ENCODE measurements at regions not wholly inside any gene's neighbourhood (a gene's known extent, or its start where the extent isn't known, plus 50 kb on each side); places are given as distances from the start of the nearest gene placed in this dataset.

GRCh38 chr9:118609355-118610044, 759.7 kb downstream of the BRINP1 start:
- no peak for FAIRE-seq

- FAIRE-seq: no peak
These were observed 757.0 kb downstream of the BRINP1 start for GRCh38 chr9:118612201-118612600.

- no peak for FAIRE-seq
These were observed 755.2 kb downstream of the BRINP1 start for GRCh38 chr9:118613996-118614395.

DNA sequence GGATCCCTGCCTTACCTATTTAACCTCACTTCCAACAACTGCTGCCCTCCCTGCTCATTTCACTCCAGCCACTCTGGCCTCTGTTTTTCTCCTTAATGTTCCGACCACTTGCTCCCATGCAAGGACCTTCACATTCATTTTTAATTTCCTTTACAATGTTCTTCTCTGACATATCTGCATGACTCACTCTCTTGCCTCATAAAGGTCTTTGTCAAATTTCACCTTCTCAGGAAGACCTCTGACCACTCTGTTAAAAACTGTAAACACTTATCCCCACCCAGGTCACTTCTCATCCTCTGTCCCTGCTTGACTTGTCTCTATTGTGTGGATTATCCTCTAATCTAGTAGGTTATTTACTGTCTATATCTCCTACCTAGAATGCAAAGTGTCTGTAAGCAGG, 751.2 kb downstream of the BRINP1 start:
- no peak for FAIRE-seq

GRCh38 chr9:118618849-118619248, 750.4 kb downstream of the BRINP1 start:
- no peak for FAIRE-seq

DNA sequence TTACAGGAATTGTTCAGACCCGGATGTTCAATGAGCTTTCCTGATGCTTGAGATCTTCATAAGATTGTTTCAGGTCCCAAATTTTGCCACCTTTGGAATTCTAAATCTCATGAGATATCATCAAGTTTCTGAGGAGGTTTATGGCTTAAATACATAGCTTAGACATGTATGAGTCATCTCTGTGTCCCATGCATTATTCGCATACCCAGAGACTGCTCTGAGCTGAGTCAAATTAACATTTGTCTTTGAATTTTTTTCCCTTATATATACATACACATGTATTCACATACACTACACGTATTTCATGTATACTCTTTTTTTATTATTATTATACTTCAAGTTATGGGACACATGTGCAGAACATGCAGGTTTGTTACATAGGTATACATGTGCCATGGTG, 744.6 kb downstream of the BRINP1 start:
- FAIRE-seq: no peak

- FAIRE-seq: no peak
These were observed 739.2 kb downstream of the BRINP1 start for GRCh38 chr9:118630079-118630478.

DNA sequence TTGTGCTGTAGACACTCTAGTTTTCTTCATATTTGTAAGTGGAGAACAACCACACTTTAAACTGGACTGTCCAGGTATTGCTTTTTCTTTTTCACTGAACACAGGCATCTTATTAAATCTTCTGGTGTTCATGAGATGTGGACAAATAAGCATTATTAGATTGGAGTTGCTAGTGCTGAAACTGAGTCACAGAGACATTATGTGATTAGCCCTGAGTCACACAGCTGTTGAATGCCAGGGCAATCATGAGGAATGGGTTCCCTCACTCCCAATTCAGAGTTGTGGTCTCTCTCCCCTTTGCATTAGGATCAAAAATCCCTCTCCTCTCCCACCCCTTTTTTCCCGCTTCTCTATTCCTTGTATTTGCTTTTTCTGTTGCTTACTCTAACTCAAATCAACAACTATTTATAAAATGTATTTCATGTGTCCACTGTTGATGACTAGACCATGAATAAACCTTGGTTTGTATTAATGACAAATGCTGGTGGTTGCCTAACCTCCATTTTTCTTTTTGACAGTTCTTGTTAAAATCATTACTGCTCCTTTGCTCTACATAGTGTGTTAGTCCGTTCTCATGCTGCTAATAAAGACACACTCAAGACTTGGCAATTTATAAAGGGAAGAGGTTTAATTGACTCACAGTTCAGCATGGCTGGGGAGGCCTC, 738.2 kb downstream of the BRINP1 start:
- FAIRE-seq: no peak

DNA sequence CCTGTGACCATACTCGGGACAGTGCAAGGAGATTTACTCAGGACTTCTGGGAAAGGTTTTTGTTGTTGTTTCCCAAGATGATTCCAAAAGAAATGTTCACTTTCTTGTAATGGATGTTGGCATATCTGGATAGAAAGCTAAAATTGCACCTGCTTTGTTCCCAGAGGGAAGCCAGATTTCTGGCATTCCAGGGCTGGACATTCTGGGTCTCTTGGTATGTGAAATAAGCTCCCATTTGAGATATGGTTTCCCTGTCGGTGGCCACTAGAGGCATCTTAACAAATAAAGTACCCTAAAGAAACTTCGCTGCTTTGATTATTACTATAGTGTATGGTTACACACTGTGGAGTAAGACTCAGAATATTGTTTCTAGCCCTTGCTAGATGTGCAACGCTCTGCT, 737.3 kb downstream of the BRINP1 start:
- no peak for FAIRE-seq

DNA sequence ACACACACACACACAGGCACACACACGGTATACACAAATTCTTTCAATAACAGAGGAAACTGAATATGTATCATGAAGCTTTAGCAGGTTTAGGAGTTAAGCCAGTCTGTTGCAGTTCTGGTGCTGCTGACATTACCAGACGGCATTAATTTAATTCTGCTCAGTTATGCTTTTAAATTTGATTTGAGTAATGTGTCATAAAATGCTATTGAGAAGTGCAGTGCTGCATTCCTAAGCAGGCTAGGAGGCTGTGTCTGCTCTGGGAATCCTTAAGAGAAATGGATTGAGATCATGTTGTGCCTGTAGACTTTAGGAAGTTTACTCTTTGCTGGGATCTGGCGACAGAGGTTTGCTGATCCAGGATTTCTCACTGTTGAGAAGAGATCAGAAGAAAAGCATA, 733.8 kb downstream of the BRINP1 start:
- no peak for FAIRE-seq

DNA sequence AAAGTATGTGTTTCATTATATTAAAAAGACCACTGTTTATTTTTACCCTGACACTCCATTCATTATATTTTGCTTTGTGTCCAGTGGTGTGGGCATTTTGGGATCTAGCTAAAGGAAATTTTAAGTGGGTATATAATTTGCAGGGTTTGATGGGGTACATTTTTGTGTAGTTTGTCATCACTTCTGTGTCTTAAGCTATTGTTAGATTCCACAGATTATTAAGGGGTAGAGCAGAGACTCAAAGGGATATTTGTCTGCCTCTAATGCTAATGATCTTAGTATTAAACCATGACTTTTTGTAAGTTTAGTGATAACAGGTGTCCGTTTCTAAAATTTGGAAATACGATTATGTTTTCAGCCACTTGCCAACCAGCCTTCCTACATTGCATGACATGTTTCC, 731.6 kb downstream of the BRINP1 start:
- FAIRE-seq: no peak

DNA sequence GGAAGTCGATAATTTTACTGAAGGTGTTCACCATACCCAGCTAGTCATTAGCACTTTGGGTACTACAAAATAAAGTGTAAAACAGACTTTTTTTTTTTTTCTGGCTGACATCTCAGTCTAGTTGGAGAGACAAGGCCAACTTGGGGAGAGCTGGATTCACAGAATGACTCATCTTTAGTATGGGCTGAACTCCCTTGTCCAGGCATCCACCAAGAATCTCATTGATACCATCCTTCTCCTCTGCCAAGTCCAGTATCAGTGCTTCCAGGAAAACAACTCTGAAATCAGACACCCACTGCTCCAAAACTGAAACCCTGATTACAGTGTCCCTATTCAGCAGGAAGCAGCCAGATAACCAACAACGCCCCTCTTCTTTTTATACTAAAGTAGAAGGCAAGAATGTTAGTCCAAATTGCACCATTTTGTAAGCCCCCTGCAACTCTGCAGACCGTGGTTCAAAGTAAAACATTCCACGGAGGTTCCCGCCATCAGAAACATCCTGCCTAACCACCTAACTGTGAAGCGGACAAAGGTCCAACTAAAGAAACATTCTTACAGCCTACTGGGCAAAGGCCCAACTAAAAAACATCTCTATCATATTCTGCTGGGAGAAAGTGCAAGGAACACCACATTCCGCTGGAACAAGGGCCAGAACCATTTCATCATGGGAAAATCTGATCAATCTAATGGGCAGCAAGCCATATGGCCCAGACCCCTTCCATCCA, 728.2 kb downstream of the BRINP1 start:
- FAIRE-seq: no peak

GRCh38 chr9:118643118-118643517, 726.1 kb downstream of the BRINP1 start:
- FAIRE-seq: no peak

GRCh38 chr9:118644066-118644465, 725.2 kb downstream of the BRINP1 start:
- FAIRE-seq: no peak

DNA sequence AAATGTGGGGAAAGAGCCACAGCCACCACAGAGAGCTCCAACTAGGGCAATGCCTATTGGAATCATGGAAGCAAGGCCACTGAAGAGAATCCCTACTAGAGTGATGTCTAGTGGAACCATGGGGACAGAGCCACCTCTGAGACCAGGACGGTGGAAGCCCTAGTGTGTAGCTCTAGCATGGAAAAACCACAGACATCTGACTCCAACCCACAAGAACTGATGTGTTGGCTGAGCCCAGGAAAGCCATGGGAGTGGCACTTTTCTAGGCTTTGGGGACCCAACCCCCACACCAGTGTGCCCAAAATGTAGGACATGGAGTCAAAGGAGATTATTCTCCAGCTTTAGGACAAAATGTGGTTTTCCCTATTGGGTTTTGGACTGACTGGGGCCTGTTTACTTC, 721.9 kb downstream of the BRINP1 start:
- no peak for FAIRE-seq

- no peak for FAIRE-seq
These were observed 718.8 kb downstream of the BRINP1 start for GRCh38 chr9:118650417-118650816.

GRCh38 chr9:118651511-118651910, 717.7 kb downstream of the BRINP1 start:
- FAIRE-seq: no peak

GRCh38 chr9:118652258-118652657, 717.0 kb downstream of the BRINP1 start:
- no peak for FAIRE-seq

DNA sequence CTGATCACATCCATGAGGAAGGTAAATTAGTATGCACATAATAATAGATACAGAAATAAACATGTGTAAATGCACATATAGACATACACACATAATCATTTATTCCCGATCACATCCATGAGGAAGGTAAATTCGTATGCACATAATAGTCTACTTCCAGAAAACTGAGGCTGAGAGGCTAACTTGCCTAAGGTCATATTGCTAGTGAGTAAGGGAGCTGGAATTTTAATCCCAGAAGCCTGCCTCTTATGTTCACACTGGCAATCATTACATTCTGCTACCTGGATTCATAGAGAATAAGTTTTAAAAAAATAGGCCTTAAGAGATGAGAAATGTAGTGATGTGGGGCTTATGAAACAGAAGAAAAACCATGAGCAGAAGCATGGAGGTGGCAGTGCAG, 716.3 kb downstream of the BRINP1 start:
- FAIRE-seq: no peak

DNA sequence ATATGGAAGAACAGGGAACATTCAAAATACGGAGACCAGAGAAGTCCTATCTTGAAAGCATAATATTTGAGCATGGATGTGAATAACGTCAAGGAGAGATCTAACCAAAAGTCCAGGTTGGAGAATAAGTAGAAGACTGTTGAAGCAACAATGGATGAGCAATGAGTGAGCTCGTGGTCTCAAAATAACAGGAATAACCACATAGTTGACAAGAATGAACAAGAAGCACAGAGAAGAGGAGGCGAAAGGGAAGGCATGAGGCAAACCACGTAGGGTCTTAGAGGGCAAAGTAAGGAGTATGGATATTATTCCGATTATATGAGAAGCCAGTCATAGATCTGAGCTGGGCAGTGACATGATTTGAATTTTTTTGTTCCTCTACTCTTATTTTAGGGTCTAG, 710.2 kb downstream of the BRINP1 start:
- FAIRE-seq: no peak

DNA sequence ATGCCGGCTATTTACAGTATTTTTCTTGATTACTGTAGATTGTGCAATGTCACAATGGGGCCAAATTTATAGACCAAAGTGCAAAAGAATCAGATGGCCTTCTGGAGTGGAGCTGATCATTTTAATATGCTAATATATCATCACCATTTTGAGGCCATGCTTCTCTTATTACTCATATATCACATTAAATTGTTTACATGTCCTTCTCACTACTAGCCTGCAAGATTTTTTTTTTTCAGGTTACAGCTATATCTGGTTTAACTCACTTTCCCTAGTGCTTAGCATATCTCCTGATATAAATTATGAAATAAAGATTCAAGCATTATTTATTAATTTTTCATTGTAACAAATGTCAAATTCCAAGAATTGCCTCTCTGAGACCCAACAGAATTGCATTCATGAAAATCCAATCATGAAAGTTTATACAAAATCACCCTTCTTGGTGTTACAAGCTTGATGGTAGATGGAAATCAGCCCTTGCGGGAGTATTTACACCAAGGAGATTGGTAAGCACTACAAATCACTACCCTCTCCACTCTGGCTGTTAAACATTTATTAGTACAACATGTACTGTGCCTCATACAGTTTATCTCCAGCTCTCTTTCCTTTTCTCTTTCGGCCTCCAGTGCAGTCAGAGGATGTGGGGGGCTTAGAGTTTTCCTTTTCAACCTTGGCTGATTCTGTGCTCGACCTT, 703.9 kb downstream of the BRINP1 start:
- no peak for FAIRE-seq

DNA sequence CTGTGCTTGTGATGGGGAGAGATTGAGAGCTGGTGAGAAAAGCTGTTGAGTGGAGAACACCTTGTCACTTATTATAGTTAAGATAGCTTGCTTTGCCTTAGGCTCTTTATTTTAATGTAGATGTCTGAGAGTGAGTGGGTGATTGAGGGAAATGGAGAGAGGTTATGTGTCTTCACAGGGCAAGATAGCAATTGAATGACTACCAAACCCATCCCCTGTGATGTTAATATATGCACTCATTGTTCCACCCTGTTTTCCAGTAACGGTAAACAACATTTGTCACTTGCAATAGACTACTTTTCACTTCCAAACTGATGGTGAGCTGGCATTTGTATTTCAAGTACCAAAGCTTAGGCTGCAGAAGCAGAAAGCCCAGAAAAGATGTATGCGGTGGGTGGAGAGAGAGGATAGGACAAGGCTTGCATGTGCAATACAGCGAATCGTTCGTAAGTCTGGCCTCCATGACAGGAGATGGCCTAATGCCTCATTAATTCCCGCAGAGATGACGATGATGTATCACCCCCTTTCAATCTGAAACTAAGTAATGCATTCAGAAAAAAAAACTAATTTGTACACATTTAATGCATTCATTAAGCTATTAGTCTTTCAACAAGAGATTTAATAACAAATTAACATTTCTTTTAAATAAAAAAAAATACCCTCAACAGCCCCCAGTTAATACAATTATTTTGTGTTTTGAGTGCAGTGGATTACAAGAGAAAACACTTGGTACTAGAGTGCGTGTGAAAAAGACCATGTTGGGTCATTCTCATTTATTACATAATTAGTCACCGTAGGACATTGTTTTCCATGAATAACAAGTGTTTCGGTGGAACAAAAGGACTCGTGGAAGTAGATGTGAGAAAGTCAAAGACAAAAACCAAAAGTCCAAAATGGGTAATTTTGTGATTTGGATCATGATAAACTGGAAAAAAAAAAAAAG, 699.0 kb downstream of the BRINP1 start:
- FAIRE-seq: no peak
